Spleen (tissue), 11 donors: ENCODE measurements at regions not wholly inside any gene's neighbourhood (a gene's known extent, or its start where the extent isn't known, plus 50 kb on each side); places are given as distances from the start of the nearest gene placed in this dataset.

Source experiments
- DNase-seq: peaks from one replicate; pipeline ENCODE4 v3.0.0-alpha.2; 2020
- H3K27ac ChIP-seq, 8 donors: fragments of 200-600 bp; sonication (generic) in 7 of 8; 1 replicate in 4 of 8; 2 replicates in 4 of 8; pipeline versions ENCODE4 v1.5.0 to v1.8.0; 2016 to 2021; ENCODE audit warnings: inconsistent platforms in 4 of 8, mild to moderate bottlenecking in 4 of 8, moderate library complexity in 1 of 8
- H3K27me3 ChIP-seq, 7 donors: fragments of 200-600 bp; sonication (generic) in 6 of 7; replicated peaks in 1 of 7; 1 replicate in 4 of 7; 2 replicates in 3 of 7; pipeline versions ENCODE4 v1.5.0 to v1.8.0; 2016 to 2021; ENCODE audit warnings: inconsistent platforms in 3 of 7, mild to moderate bottlenecking in 1 of 7
- H3K36me3 ChIP-seq, 6 donors: fragments of 200-600 bp; sonication (generic) in 5 of 6; 1 replicate in 4 of 6; 2 replicates in 2 of 6; pipeline versions ENCODE4 v1.5.0 to v1.8.0; 2016 to 2021; ENCODE audit warnings: inconsistent platforms in 2 of 6
- H3K4me1 ChIP-seq, 6 donors: fragments of 200-600 bp; sonication (generic) in 5 of 6; 1 replicate in 3 of 6; 2 replicates in 3 of 6; pipeline versions ENCODE4 v1.5.0 to v1.8.0; 2016 to 2021; ENCODE audit warnings: inconsistent platforms in 3 of 6
- H3K4me3 ChIP-seq, 8 donors: fragments of 200-600 bp; sonication (generic) in 7 of 8; 1 replicate in 4 of 8; 2 replicates in 4 of 8; pipeline versions ENCODE4 v1.5.0 to v1.8.0; 2016 to 2021; ENCODE audit warnings: inconsistent platforms in 4 of 8, mild to moderate bottlenecking in 4 of 8, moderate library complexity in 2 of 8
- H3K9me3 ChIP-seq, 8 donors: fragments of 200-600 bp; sonication (generic) in 7 of 8; 1 replicate in 4 of 8; 2 replicates in 4 of 8; pipeline versions ENCODE4 v1.5.0 to v1.8.0; 2016 to 2021; ENCODE audit warnings: inconsistent platforms in 4 of 8
- POLR2A ChIP-seq, 3 donors: fragments of 450-650 bp; IDR thresholded peaks; one replicate each; pipeline ENCODE4 v1.5.1; 2017; ENCODE audit warnings: antibody characterized with exemption in 3 of 3, mild to moderate bottlenecking in 1 of 3
- POLR2AphosphoS5 ChIP-seq, 3 donors: sonication (generic); formaldehyde crosslinking; IDR thresholded peaks; one replicate each; pipeline ENCODE4 v1.5.1; 2017; ENCODE audit warnings: antibody characterized with exemption in 3 of 3
- WGBS, 5 donors: extraction: QIAGEN DNeasy Blood & Tissue Kit in 3 of 5; methylation state at CpG; one replicate each; pipeline versions ENCODE4 v1.1.5 to v1.1.7; 2013 to 2018; 5-methylcytosine and 5-hydroxymethylcytosine counted together
- intact Hi-C: fragments of 100-400 bp; cut with DNase I; formaldehyde crosslinking; loops from one replicate; pipeline ENCODE4 v1.15.0; 2023; ENCODE audit warnings: low total_unique reads
- TF ChIP-seq, protein P1 (sequence below), 11 experiments: fragments of 200-600 bp in 7 of 11; fragments of 450-650 bp in 4 of 11; sonication (generic) in 4 of 11; IDR thresholded peaks in 8 of 11; conservative IDR thresholded peaks in 3 of 11; 1 replicate in 7 of 11; 2 replicates in 4 of 11; pipeline versions ENCODE4 v1.4.0 to v1.8.0; 2016 to 2021; ENCODE audit warnings: antibody characterized with exemption in 11 of 11, inconsistent platforms in 4 of 11, mild to moderate bottlenecking in 1 of 11
- donor health status: healthy with polysubstance abuse.
- donor health status: DM: no; HTN: no; CAD: no; lungs with moderate emphysema.
- donor health status: DM: no; HTN: no; CAD: no.
- donor health status: Bipolar disorder and iron deficiency.
- donor health status: healthy.
- donor health status: DM: no; HTN: no; CAD: no.
- donor health status: DM: yes; HTN: yes; CAD: no.

DNA sequence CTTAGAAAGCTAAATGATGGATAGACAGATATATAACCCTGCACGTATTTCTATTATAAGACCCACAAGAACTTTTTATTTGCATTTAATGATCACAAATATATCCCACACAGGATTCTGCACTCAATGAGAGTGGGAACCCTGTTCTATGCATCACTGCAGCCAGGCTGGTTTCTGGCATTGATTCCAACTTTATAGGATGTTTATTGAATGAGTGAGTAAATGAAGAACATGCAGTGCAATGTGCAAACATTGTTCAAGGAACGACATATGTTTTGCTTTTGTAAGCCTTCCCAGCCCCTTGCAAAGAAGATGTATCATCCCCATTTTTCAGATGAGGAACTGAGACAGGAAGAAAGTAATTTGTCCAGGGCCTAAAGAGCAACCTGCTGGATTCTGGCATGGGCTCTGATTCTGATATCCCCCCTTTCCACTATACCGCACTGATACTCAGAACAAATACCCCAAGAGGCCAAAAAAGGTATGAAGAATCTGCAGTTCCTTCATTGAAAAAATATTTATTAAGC is 246.3 kb downstream of the LACC1 start:
- no peak overlapping the region for H3K27ac ChIP-seq
- no peak for DNase-seq
- no peaks in the 10 kb centered on the region for H3K27me3 ChIP-seq
- TF ChIP-seq POLR2A (IDR thresholded peaks at IDR 0.05) (no peak), POLR2AphosphoS5 (IDR thresholded peaks at IDR 0.05) (no peak)
- TF ChIP-seq, protein P1, sequence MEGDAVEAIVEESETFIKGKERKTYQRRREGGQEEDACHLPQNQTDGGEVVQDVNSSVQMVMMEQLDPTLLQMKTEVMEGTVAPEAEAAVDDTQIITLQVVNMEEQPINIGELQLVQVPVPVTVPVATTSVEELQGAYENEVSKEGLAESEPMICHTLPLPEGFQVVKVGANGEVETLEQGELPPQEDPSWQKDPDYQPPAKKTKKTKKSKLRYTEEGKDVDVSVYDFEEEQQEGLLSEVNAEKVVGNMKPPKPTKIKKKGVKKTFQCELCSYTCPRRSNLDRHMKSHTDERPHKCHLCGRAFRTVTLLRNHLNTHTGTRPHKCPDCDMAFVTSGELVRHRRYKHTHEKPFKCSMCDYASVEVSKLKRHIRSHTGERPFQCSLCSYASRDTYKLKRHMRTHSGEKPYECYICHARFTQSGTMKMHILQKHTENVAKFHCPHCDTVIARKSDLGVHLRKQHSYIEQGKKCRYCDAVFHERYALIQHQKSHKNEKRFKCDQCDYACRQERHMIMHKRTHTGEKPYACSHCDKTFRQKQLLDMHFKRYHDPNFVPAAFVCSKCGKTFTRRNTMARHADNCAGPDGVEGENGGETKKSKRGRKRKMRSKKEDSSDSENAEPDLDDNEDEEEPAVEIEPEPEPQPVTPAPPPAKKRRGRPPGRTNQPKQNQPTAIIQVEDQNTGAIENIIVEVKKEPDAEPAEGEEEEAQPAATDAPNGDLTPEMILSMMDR (IDR thresholded peaks at IDR 0.05 in 8 of 11, conservative IDR thresholded peaks at IDR 0.05 in 3 of 11): no peak
- peaks cover 0 to 17% (median 15%) of the 10 kb centered on the region in 8 donors for H3K9me3 ChIP-seq
- H3K4me3 ChIP-seq: no peak overlapping the region
- WGBS, 5 donors: 79 to 98% (median 94%) methylated on average over 3 of the region's 3 CpGs
- no peaks in the 10 kb centered on the region for H3K4me1 ChIP-seq
- H3K36me3 ChIP-seq: no peaks in the 10 kb centered on the region
- intact Hi-C loops: no loop called here

DNA sequence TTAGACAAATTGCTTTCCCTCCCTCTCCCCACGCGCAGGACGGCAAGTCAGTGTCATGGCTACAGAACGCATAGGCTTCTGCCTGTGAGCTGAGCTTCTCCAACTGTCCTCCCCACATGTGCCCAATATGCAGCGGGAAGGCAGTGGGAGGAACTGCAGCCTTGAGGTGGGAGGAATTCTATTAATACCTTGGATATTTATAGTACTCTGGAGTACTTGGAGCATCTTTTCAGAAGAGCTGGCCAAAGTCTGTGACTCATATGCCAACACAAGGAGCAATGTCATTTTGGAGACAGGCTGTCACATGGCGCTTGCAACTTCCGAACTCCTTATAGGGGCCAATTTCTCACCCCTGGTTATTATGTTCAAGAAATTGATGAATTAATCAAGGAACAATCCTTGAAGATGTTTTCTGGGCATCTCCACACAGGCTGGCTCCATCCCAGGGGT is 245.0 kb upstream of the SERP2 start:
- Histone ChIP-seq H3K9me3 (peaks cover 0 to 10% (median 7%) of the 10 kb centered on the region in 8 donors), H3K4me1 (peaks cover 0 to 6% (median 0%) of the 10 kb centered on the region in 6 donors), H3K4me3 (no peak overlapping the region), H3K27me3 (no peaks in the 10 kb centered on the region), H3K36me3 (no peaks in the 10 kb centered on the region), H3K27ac (no peak overlapping the region)
- no peak for DNase-seq
- WGBS, 5 donors: 80 to 93% (median 89%) methylated on average over 7 of the region's 7 CpGs
- intact Hi-C loops: no loop called here
- TF ChIP-seq POLR2A (IDR thresholded peaks at IDR 0.05) (no peak), POLR2AphosphoS5 (IDR thresholded peaks at IDR 0.05) (no peak)
- TF ChIP-seq, protein P1 (IDR thresholded peaks at IDR 0.05 in 8 of 11, conservative IDR thresholded peaks at IDR 0.05 in 3 of 11): no peak

DNA sequence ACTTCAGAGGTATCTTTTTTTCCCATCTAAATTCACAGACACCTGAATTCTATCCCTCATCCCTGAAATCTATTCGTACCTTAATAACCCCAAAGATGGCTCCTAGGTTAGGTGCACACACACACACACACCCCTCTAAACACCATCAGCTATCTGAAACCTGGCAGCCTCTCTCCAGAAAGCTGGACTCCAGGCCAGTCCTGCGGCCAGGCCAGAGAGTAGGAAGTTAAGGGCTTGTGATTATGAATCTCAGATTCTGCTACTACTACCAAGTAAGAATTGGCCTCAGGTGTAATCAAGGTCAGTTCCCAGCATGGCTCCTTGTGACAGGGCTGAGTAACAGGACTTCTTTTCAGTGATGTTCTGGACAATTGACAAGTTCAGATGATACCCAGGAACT is 244.2 kb upstream of the SERP2 start:
- WGBS, 5 donors: 79 to 92% (median 87%) methylated on average over 2 of the region's 2 CpGs
- Histone ChIP-seq H3K27ac (no peak overlapping the region), H3K4me1 (peaks cover 0 to 6% (median 0%) of the 10 kb centered on the region in 6 donors), H3K27me3 (no peaks in the 10 kb centered on the region), H3K36me3 (no peaks in the 10 kb centered on the region), H3K4me3 (no peak overlapping the region), H3K9me3 (peaks cover 0 to 1% (median under 1%) of the 10 kb centered on the region in 8 donors)
- no peak for DNase-seq
- TF ChIP-seq, protein P1 (IDR thresholded peaks at IDR 0.05 in 8 of 11, conservative IDR thresholded peaks at IDR 0.05 in 3 of 11): no peak
- TF ChIP-seq POLR2A (IDR thresholded peaks at IDR 0.05): no peak
- no peak for TF ChIP-seq POLR2AphosphoS5 (IDR thresholded peaks at IDR 0.05)
- intact Hi-C loops: no loop called here

DNA sequence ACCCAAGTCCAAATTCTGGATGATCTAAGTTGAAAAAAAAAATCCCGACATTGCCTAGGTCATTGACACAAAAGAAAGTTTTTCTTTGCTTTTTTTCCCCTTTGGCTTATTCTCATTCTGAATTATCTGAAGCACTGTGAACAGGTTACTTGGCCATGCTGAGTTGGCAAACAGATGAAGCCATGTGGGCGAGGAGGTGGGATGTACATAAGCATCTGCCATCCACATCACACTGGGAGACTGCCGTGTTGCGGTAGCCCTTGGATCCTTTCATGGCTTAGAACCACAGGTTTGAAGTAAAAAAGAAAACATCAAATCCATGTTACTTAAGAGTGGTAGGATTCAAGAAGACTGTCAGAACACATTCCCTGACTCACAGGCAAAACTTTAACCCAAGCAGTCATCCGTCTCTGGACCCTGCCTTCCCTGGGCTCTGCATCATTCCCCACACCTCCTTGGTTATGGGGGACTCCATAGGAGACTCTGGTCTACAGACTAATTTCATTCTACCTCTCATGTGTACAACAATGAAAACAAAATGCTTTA is 242.5 kb upstream of the SERP2 start:
- H3K4me3 ChIP-seq: no peak overlapping the region
- no peaks in the 10 kb centered on the region for H3K36me3 ChIP-seq
- H3K9me3 ChIP-seq: no peaks in the 10 kb centered on the region
- 93 to 95% (median 94%) methylated on average over 5 of the region's 5 CpGs for WGBS, 5 donors
- no peak overlapping the region for H3K27ac ChIP-seq
- intact Hi-C loops: no loop called here
- peaks cover 0 to 6% (median 0%) of the 10 kb centered on the region in 6 donors for H3K4me1 ChIP-seq
- DNase-seq: no peak
- no peak for TF ChIP-seq POLR2AphosphoS5 (IDR thresholded peaks at IDR 0.05)
- TF ChIP-seq, protein P1 (IDR thresholded peaks at IDR 0.05 in 8 of 11, conservative IDR thresholded peaks at IDR 0.05 in 3 of 11): no peak
- no peak for TF ChIP-seq POLR2A (IDR thresholded peaks at IDR 0.05)
- H3K27me3 ChIP-seq: no peaks in the 10 kb centered on the region
